ENCODE measurements at regions not wholly inside any gene's neighbourhood (a gene's known extent, or its start where the extent isn't known, plus 50 kb on each side); places are given as distances from the start of the nearest gene placed in this dataset.
"Not testable (repeated sequence)": the region's sequence is repeated elsewhere in the genome, so short reads cannot be mapped to it uniquely, and the experiment has no call there.

DNA sequence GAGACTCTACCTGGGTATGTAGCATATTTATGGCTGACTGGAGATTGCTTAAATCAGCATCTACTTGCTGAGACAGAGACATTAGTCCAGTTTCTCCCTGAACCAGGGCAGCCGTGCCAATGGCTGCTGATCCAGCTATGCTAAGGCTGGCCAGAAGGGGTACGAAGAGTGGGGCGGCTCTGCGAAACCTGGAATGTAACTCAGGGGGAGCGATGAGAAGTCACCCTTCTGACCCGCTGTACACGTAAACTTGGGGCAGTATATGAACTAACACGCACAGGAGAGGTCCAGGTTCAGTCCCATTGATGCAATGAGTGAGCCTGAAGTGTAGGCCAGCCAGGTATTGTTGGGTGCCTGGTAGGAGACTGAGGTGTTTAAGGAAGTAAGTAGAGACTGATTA, 73.7 kb downstream of the PRR15 start:
- H3K27me3 ChIP-seq (ENCODE audit: control insufficient read depth, insufficient read depth, low read length), result no peaks in the 10 kb centered on the region
- no peak overlapping the region for H3K27ac ChIP-seq (ENCODE audit: low read depth, low read length)
- H3K4me1 ChIP-seq (ENCODE audit: control insufficient read depth, insufficient read depth, low read length), result 0 out of 2 replicates have a peak, but pooled peaks cover 3% of the 10 kb centered on the region
- no peaks in the 10 kb centered on the region for H3K9me3 ChIP-seq (ENCODE audit: control insufficient read depth, insufficient read depth, low read length)
- H3K4me3 ChIP-seq (ENCODE audit: low read depth, low read length), result no peak overlapping the region
- H3K36me3 ChIP-seq (ENCODE audit: control insufficient read depth, insufficient read depth, low read length), result no peaks in the 10 kb centered on the region
- no peak overlapping the region for H3K9ac ChIP-seq (ENCODE audit: low read depth, low read length)

DNA sequence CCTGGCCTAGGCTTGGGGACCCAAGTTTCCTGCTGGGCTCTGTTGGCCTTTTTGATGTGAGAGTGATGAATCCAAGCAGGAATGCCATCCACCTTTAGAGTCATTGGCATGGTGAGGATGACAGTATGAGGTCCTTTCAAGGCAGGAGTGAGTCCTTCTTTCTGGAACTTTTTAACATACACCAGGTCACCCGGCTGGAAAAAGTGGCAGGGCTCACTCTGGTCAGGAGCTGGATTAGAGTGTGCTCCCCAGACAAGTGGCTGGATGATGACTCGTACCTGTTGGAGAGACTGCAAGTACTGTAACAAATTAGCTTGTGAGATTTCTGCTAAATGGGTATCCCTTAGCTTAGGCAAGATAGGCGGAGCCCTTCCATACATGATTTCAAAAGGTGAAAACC, 75.2 kb downstream of the PRR15 start:
- not testable (repeated sequence) for H3K4me1 ChIP-seq (ENCODE audit: control insufficient read depth, insufficient read depth, low read length); H3K27ac ChIP-seq (ENCODE audit: low read depth, low read length); H3K9me3 ChIP-seq (ENCODE audit: control insufficient read depth, insufficient read depth, low read length); H3K4me3 ChIP-seq (ENCODE audit: low read depth, low read length); H3K36me3 ChIP-seq (ENCODE audit: control insufficient read depth, insufficient read depth, low read length); H3K9ac ChIP-seq (ENCODE audit: low read depth, low read length); H3K27me3 ChIP-seq (ENCODE audit: control insufficient read depth, insufficient read depth, low read length)

DNA sequence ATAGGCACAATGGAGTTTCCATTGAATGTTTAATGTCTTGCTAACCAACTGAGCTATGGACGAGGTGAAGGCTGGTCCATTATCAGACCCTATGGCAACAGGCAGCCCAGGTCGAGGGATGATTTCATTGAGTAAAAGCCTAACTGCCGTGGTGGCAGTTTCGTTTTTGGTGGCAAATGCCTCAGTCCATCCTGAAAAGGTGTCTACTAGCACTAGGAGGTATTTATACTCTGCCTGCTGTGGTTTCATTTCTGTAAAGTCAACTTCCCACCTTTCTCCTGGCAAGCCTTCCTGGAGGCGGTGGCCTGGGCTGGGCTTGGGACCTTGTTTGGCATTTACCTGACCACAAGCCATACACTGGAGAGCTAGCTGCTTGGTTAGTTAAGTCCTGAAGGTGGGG, 75.8 kb downstream of the PRR15 start:
- Histone ChIP-seq H3K27me3 (ENCODE audit: control insufficient read depth, insufficient read depth, low read length) (no peaks in the 10 kb centered on the region), H3K9ac (ENCODE audit: low read depth, low read length) (no peak overlapping the region), H3K4me3 (ENCODE audit: low read depth, low read length) (no peak overlapping the region), H3K4me1 (ENCODE audit: control insufficient read depth, insufficient read depth, low read length) (0 out of 2 replicates have a peak, but pooled peaks cover 3% of the 10 kb centered on the region), H3K36me3 (ENCODE audit: control insufficient read depth, insufficient read depth, low read length) (no peaks in the 10 kb centered on the region), H3K27ac (ENCODE audit: low read depth, low read length) (no peak overlapping the region), H3K9me3 (ENCODE audit: control insufficient read depth, insufficient read depth, low read length) (no peaks in the 10 kb centered on the region)

DNA sequence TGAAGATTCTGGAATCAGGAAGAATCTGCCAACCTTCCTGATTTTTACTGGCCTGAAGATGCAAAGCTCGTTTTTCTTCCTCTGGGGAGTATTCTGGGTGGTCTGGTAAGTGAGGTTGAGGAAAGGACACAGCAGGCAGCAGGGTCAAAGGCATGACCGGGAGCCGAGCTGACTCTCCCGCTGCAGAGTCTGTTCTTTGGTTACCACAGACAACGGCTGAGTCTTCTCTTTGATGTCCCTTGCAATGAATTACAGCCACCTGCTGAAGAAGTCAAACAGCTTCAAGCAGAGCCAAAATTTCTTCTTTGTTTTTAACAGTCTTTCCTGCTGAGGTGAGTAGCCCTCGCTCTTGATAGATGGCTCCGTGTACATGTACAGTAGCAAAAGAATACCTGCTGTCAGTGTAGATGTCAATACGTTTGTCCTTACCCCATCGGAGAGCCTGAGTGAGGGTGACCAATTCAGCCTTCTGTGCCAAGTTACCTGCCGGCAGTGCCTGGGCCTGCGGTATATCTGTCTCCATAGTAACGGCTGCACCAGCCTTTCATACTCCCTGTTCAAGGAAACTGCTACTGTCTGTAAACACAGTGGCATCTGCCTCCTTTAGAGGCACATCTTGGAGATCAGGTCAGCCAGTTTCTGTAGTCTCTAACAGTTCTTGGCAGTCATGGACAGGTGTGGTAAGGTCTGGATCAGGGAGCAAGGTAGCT, 76.4 kb downstream of the PRR15 start:
- H3K9me3 ChIP-seq (ENCODE audit: control insufficient read depth, insufficient read depth, low read length), result no peaks in the 10 kb centered on the region
- no peak overlapping the region for H3K4me3 ChIP-seq (ENCODE audit: low read depth, low read length)
- H3K36me3 ChIP-seq (ENCODE audit: control insufficient read depth, insufficient read depth, low read length), result no peaks in the 10 kb centered on the region
- H3K27ac ChIP-seq (ENCODE audit: low read depth, low read length), result no peak overlapping the region
- H3K9ac ChIP-seq (ENCODE audit: low read depth, low read length), result no peak overlapping the region
- 0 out of 2 replicates have a peak, but pooled peaks cover 3% of the 10 kb centered on the region for H3K4me1 ChIP-seq (ENCODE audit: control insufficient read depth, insufficient read depth, low read length)
- H3K27me3 ChIP-seq (ENCODE audit: control insufficient read depth, insufficient read depth, low read length), result no peaks in the 10 kb centered on the region

DNA sequence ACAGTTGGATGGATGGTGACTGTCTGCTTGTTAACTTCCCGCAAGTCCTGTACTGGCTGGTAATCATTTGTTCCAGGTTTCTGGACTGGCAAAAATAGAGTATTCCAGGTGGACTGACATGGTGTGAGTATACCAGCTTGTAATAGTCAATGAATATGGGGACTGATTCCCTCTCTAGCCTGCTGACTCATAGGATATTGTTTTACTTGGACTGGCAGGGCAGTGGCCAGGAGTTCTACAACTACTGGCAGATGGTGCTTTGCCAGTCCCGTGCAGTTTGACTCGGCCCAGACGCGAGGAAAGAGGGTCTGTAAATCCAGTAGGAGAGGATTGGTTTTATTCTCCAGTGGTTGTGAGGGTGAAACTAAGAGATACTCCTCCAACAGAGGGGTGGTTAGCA, 78.0 kb downstream of the PRR15 start:
- H3K27ac ChIP-seq (ENCODE audit: low read depth, low read length), result no peak overlapping the region
- H3K9ac ChIP-seq (ENCODE audit: low read depth, low read length), result no peak overlapping the region
- no peaks in the 10 kb centered on the region for H3K27me3 ChIP-seq (ENCODE audit: control insufficient read depth, insufficient read depth, low read length)
- 0 out of 2 replicates have a peak, but pooled peaks cover 3% of the 10 kb centered on the region for H3K4me1 ChIP-seq (ENCODE audit: control insufficient read depth, insufficient read depth, low read length)
- no peak overlapping the region for H3K4me3 ChIP-seq (ENCODE audit: low read depth, low read length)
- H3K9me3 ChIP-seq (ENCODE audit: control insufficient read depth, insufficient read depth, low read length), result no peaks in the 10 kb centered on the region
- H3K36me3 ChIP-seq (ENCODE audit: control insufficient read depth, insufficient read depth, low read length), result no peaks in the 10 kb centered on the region

DNA sequence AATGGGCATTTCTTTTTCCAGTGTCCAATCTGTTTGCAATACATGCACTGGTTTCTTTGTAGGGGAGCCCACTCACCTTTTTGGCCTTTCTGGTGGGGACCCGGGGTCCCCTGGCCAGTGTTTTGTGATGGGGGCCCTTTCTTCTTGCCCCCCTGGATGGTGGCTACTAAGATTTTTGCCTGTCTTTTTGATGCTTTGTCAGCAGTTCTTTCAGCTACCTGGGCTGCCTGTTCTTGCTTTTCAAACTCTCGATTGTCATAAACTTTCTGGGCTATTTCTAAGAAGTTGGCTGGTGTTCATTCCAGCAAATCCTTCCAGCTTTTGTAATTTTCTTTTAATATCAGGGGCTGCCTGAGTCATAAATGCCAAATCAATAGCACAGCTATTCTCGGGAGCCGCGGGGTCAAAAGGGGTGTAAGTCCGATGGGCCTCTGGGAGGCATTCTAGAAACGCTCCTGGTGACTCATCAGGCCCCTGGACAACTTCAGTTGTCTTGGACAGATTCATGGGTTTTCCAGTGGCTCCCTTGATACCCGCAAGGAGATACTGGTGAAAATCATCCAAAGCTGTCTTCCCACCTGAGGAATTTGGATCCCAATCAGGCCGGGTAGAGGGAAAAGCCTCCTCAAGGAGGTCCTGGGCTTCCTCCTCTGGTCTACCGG, 79.0 kb downstream of the PRR15 start:
- no peaks in the 10 kb centered on the region for H3K36me3 ChIP-seq (ENCODE audit: control insufficient read depth, insufficient read depth, low read length)
- no peak overlapping the region for H3K9ac ChIP-seq (ENCODE audit: low read depth, low read length)
- H3K4me1 ChIP-seq (ENCODE audit: control insufficient read depth, insufficient read depth, low read length), result 0 out of 2 replicates have a peak, but pooled peaks cover 3% of the 10 kb centered on the region
- no peak overlapping the region for H3K4me3 ChIP-seq (ENCODE audit: low read depth, low read length)
- no peaks in the 10 kb centered on the region for H3K9me3 ChIP-seq (ENCODE audit: control insufficient read depth, insufficient read depth, low read length)
- no peak overlapping the region for H3K27ac ChIP-seq (ENCODE audit: low read depth, low read length)
- no peaks in the 10 kb centered on the region for H3K27me3 ChIP-seq (ENCODE audit: control insufficient read depth, insufficient read depth, low read length)

DNA sequence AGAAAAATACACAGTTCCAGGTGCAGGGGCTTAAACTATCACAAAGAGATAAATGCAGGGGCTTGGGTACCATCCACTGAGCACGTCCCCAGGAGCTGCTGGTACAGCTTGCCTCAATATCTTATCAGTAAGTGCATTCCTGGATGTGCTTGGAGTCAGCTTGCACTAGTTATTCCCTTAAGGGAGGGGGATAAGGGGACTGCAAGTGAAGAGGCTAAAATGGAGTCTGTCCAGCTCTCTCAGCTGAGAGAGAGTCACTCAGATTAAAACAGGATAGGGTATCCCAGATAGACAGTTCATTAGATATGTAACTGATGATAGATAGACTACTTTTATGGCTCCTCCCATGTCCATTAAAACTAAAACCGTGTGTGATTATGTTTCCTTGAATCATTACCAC, 82.5 kb downstream of the PRR15 start:
- H3K27me3 ChIP-seq (ENCODE audit: control insufficient read depth, insufficient read depth, low read length); H3K36me3 ChIP-seq (ENCODE audit: control insufficient read depth, insufficient read depth, low read length); H3K27ac ChIP-seq (ENCODE audit: low read depth, low read length); H3K4me1 ChIP-seq (ENCODE audit: control insufficient read depth, insufficient read depth, low read length); H3K9ac ChIP-seq (ENCODE audit: low read depth, low read length); H3K9me3 ChIP-seq (ENCODE audit: control insufficient read depth, insufficient read depth, low read length); H3K4me3 ChIP-seq (ENCODE audit: low read depth, low read length): not testable (repeated sequence)

DNA sequence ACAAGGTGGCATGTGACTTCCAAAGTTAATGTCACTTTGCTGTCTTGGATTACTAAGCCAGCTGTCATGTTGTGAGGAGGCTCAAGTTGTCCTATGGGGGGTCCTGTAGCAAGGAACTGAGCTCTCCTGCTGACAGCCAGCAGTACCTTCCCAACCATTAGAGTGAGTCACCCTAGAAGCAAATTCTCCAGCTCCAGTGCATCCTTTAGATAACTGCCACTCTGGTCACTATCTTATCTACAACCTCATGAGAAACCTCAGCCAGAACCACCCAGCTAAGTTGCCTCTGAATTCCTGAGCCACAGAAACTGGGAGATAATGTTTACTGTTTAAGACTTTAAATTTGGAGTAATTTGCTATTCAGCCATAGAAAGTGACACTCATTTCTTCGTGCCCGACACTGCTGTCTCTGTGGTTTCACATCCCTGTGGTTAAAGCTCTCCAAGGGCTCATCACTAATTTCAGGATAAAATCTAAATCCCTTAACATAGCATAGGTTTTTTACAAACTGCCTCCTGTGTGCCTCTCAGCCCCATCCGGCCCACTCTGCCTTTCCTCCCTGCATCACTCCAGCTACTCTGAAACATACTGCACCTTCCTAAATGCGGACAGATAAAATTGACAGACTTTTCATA, 83.5 kb downstream of the PRR15 start:
- Histone ChIP-seq H3K4me1 (ENCODE audit: control insufficient read depth, insufficient read depth, low read length) (no peaks in the 10 kb centered on the region), H3K4me3 (ENCODE audit: low read depth, low read length) (no peak overlapping the region), H3K27ac (ENCODE audit: low read depth, low read length) (no peak overlapping the region), H3K36me3 (ENCODE audit: control insufficient read depth, insufficient read depth, low read length) (no peaks in the 10 kb centered on the region), H3K27me3 (ENCODE audit: control insufficient read depth, insufficient read depth, low read length) (no peaks in the 10 kb centered on the region), H3K9ac (ENCODE audit: low read depth, low read length) (no peak overlapping the region), H3K9me3 (ENCODE audit: control insufficient read depth, insufficient read depth, low read length) (no peaks in the 10 kb centered on the region)

DNA sequence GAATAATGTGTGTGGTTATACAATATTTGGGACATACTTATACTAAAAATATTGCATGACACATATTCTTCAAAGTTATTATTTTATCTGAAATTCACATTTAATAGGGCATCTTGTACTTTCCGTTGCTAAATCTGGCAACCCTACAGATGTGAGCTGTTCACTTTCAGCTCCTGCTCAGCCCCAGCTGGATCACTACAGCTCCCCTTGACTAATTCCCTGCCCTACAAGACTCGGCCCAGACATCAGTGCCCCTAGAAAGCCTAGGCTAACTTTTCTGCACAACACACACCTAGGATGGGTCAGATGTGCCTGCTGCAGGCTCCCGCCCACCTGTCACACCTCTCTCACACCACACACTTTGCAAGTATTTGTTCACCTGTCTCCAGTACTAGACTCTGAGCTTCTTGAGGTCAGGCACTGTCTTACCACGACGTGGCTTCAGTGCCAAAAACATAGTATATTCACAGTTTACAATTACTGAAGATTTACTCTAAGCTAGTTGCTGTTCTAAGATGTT, 84.1 kb downstream of the PRR15 start:
- H3K27me3 ChIP-seq (ENCODE audit: control insufficient read depth, insufficient read depth, low read length); H3K4me1 ChIP-seq (ENCODE audit: control insufficient read depth, insufficient read depth, low read length); H3K9ac ChIP-seq (ENCODE audit: low read depth, low read length); H3K4me3 ChIP-seq (ENCODE audit: low read depth, low read length); H3K9me3 ChIP-seq (ENCODE audit: control insufficient read depth, insufficient read depth, low read length); H3K27ac ChIP-seq (ENCODE audit: low read depth, low read length); H3K36me3 ChIP-seq (ENCODE audit: control insufficient read depth, insufficient read depth, low read length): not testable (repeated sequence)

DNA sequence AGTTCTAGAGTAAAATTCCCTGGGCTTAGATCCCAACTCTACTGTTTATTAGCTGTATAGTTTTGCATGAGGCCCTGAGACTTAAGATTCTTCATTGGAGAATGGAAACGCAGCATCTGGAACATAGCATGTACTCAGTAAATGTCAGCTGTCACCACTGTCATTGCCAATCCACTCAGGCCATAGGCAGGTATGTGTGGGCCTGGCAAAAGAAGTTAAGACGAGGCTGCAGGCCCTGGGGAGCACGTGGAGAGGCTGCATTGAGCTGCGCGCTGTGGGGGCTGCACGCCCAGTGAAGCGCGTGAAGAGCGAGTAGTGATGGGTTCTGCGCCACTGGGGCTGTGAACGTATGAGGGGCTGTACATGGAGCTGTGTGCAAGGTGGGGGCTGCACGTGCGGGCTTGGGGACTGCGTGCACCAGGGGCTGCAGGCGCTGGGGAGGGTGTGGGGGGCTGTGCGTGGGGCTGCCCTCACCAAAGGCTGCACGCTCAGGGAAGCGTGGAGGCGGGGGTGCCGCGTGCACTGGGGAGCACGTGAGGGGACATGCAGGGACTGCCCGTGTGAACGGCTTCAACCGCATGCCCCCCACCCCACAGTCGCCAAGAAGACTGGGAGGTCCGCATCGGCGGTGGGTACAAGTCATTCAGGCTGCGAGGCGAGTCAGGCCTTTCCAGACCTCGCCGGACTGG, 85.5 kb downstream of the PRR15 start:
- H3K4me1 ChIP-seq (ENCODE audit: control insufficient read depth, insufficient read depth, low read length), result no peaks in the 10 kb centered on the region
- no peak overlapping the region for H3K9ac ChIP-seq (ENCODE audit: low read depth, low read length)
- H3K27ac ChIP-seq (ENCODE audit: low read depth, low read length), result no peak overlapping the region
- no peak overlapping the region for H3K4me3 ChIP-seq (ENCODE audit: low read depth, low read length)
- H3K36me3 ChIP-seq (ENCODE audit: control insufficient read depth, insufficient read depth, low read length), result no peaks in the 10 kb centered on the region
- H3K27me3 ChIP-seq (ENCODE audit: control insufficient read depth, insufficient read depth, low read length), result no peaks in the 10 kb centered on the region
- no peaks in the 10 kb centered on the region for H3K9me3 ChIP-seq (ENCODE audit: control insufficient read depth, insufficient read depth, low read length)

All from HUES48 (cell line).